Lower leg skin (tissue), 4 donors: ENCODE measurements at regions not wholly inside any gene's neighbourhood (a gene's known extent, or its start where the extent isn't known, plus 50 kb on each side); places are given as distances from the start of the nearest gene placed in this dataset.

Source experiments
- DNase-seq, 2 donors: peaks; one replicate each; pipeline ENCODE4 v3.0.0-alpha.2; 2019; ENCODE audit warnings: low spot score in 2 of 2
- H3K4me3 ChIP-seq: fragments of 200-600 bp; sonication (generic); 2 replicates; pipeline ENCODE4 v1.5.1; 2017; ENCODE audit warnings: mild to moderate bottlenecking, low read depth; ENCODE audit not compliant: poor library complexity, severe bottlenecking
- POLR2A ChIP-seq, 2 donors: fragments of 450-650 bp; IDR thresholded peaks; one replicate each; pipeline ENCODE4 v1.6.1; 2016 to 2017; ENCODE audit warnings: antibody characterized with exemption in 2 of 2, mild to moderate bottlenecking in 1 of 2, moderate library complexity in 1 of 2
- WGBS, 2 donors: methylation state at CpG; one replicate each; pipeline ENCODE4 v1.1.5; 2018; 5-methylcytosine and 5-hydroxymethylcytosine counted together
- intact Hi-C: fragments of 100-400 bp; cut with DNase I; formaldehyde crosslinking; loops from one replicate; pipeline ENCODE4 v1.15.0; 2023; ENCODE audit warnings: low total_unique reads
- TF ChIP-seq, protein P1 (sequence below), 3 donors: fragments of 450-650 bp; IDR thresholded peaks; one replicate each; pipeline ENCODE4 v1.5.1; 2016; ENCODE audit warnings: antibody characterized with exemption in 3 of 3, mild to moderate bottlenecking in 3 of 3, moderate library complexity in 2 of 3

DNA sequence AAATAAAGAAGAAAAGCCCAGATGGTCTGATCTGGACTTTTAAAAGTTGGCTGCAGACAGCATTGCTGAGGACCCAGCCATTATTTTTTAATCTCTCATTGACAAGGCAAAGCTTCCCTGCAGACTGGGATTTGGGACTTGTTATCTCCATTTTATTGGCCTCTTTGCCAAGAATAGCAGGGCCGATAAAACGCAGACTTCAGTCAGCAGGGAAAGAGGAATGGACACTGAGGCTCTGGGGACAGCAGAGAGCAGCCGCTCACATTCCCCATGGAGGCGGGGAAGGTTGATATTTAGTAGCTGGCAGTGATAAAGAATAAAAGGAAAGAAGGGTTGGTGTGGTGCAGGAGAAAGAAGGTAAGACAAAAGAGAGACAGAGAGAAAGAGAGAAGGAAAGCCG, 350.1 kb upstream of the PIK3C3 start:
- DNase-seq, result no peak
- 65 to 74% methylated on average over 5 of the region's 5 CpGs for WGBS, 2 donors
- TF ChIP-seq POLR2A (IDR thresholded peaks at IDR 0.05), result no peak
- TF ChIP-seq, protein P1, sequence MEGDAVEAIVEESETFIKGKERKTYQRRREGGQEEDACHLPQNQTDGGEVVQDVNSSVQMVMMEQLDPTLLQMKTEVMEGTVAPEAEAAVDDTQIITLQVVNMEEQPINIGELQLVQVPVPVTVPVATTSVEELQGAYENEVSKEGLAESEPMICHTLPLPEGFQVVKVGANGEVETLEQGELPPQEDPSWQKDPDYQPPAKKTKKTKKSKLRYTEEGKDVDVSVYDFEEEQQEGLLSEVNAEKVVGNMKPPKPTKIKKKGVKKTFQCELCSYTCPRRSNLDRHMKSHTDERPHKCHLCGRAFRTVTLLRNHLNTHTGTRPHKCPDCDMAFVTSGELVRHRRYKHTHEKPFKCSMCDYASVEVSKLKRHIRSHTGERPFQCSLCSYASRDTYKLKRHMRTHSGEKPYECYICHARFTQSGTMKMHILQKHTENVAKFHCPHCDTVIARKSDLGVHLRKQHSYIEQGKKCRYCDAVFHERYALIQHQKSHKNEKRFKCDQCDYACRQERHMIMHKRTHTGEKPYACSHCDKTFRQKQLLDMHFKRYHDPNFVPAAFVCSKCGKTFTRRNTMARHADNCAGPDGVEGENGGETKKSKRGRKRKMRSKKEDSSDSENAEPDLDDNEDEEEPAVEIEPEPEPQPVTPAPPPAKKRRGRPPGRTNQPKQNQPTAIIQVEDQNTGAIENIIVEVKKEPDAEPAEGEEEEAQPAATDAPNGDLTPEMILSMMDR (IDR thresholded peaks at IDR 0.05), result no peak
- intact Hi-C loops, result no loop called here
- no peak overlapping the region for H3K4me3 ChIP-seq

DNA sequence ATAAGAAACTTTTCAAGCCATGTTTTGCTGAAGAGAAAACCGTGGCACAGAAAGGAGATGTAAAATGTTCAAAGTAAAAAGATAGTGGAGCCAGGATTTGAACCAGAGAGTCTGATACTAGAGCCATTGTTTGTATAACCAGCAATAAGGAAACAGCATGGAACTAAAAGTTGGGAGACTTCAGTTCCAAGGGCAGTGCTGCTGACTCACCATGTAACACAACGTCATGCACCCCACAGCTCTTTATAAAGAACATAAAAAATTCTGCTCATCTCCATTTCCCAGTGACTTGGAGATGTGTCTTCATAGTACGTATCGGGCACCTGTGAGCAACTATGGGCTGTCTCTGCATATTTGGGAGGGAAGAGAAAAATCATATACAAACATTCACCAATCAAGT, 353.0 kb upstream of the PIK3C3 start:
- intact Hi-C loops, result no loop called here
- H3K4me3 ChIP-seq, result no peak overlapping the region
- no peak for DNase-seq
- 77 to 78% methylated on average over 4 of the region's 4 CpGs for WGBS, 2 donors
- TF ChIP-seq, protein P1 (IDR thresholded peaks at IDR 0.05), result no peak
- TF ChIP-seq POLR2A (IDR thresholded peaks at IDR 0.05), result no peak

DNA sequence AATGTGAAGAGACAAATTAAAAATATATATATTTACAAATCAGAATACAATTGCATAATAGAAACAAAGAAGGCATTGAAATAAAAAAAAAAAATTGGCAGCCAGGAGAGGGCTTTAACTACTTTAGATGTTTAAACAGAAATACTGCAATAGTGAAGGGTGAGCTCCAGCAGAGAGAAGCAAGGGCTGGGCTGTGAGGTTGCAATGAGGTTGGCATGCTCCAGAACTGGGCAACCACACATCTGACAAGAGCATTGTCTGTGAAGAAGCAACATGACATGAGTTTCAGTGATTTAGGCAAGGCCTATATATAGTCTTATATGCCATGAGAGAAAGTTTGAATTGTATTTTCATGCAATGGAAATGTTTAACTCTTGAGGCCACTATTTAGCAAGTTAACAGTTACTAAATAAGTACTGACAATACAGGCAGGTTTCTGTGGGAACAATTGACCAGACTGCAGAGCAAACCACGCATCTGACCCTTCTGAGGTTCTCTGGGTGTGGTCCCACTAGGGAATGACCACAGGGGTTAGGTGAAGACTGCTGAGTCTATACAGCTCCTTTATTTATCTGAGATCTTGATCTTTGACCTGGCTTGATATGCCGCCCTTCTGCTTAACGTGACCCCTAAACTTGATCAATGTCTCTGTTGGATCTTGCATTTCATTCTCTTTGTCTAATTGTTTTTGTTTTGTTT, 354.2 kb upstream of the PIK3C3 start:
- H3K4me3 ChIP-seq, result no peak overlapping the region
- intact Hi-C loops, result no loop called here
- no peak for DNase-seq
- no peak for TF ChIP-seq POLR2A (IDR thresholded peaks at IDR 0.05)
- TF ChIP-seq, protein P1 (IDR thresholded peaks at IDR 0.05), result no peak
- 81 to 86% methylated on average over 3 of the region's 3 CpGs for WGBS, 2 donors

DNA sequence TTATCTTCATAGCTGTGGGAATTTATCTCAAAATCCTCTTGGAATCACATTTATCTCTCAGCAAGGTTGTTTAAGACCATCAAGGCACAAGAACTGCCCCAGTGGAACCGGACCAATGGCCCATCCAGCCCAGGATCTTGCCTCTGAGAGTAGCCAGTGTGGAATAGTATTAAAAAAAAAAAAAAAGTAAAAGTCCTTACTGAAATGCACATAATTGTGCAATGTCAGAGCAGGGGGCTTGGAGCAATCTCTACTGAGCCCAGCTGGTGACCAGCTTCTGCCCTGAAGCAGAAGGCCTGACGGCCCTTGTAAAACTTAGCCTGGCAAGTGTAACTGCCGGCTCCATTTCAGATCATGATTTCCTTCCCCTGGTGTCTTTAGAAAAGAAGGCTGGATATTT, 355.6 kb upstream of the PIK3C3 start:
- no peak for DNase-seq
- intact Hi-C loops, result no loop called here

DNA sequence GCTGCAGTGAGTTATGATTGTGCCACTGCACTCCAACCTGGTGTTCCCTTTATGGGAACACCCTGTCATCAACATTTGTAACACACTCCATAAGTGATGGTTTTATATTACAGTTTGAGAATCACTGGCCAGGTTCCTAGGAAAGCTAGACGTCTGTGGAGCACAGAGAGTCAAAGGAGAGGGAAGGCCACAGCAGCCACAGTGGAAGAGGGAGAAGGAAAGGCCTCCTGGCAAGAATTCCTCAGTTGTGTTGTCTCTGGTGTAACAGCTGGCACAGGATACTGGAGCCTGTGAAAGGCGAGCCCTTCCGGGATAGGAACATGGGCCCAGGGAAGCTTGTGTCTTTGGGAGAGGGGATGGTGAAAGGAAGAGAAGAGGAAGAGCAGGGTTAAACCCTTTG, 360.5 kb upstream of the PIK3C3 start:
- TF ChIP-seq, protein P1 (IDR thresholded peaks at IDR 0.05), result no peak
- no peak for TF ChIP-seq POLR2A (IDR thresholded peaks at IDR 0.05)
- intact Hi-C loops, result no loop called here
- no peak overlapping the region for H3K4me3 ChIP-seq
- WGBS, 2 donors, result 47 to 49% methylated on average over 3 of the region's 3 CpGs
- DNase-seq, result no peak

More for the DNA sequence above, 355.6 kb upstream of the PIK3C3 start:
- no peak overlapping the region for H3K4me3 ChIP-seq
- WGBS, 2 donors, result 72 to 75% methylated on average over 3 of the region's 3 CpGs
- TF ChIP-seq POLR2A (IDR thresholded peaks at IDR 0.05), result no peak
- TF ChIP-seq, protein P1 (IDR thresholded peaks at IDR 0.05), result no peak

DNA sequence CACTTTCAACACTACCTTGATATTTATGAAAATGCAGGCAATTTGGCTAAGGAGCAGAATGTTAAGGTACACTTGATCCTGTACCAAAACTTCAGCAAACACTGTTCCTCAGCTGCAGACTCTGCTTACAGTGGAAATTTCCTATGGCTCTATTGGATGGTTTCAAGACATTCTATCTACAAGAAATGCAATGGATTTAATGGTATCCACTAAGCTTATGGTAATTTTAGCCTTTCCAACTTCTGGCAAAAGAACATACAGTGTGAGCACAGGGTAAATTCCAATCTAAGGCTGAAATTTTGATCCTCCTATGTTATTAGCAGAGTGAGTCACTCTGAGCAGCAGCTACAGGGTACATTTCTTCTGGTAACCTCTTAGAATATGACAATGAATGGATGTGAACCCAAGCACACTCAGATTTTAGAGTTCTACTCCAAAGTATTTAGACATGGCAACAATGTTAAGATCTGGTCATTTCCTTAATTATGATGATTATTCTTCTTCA, 361.8 kb upstream of the PIK3C3 start:
- intact Hi-C loops, result no loop called here
- no peak for DNase-seq
- no peak overlapping the region for H3K4me3 ChIP-seq
- TF ChIP-seq, protein P1 (IDR thresholded peaks at IDR 0.05), result no peak
- no peak for TF ChIP-seq POLR2A (IDR thresholded peaks at IDR 0.05)
